NCI-H1436 (cell line): ENCODE measurements at regions not wholly inside any gene's neighbourhood (a gene's known extent, or its start where the extent isn't known, plus 50 kb on each side); places are given as distances from the start of the nearest gene placed in this dataset.

Experiments
- DNase-seq: peaks from one replicate; lab custom pipeline; 2025; lab: John Stamatoyannopoulos, UW

DNA sequence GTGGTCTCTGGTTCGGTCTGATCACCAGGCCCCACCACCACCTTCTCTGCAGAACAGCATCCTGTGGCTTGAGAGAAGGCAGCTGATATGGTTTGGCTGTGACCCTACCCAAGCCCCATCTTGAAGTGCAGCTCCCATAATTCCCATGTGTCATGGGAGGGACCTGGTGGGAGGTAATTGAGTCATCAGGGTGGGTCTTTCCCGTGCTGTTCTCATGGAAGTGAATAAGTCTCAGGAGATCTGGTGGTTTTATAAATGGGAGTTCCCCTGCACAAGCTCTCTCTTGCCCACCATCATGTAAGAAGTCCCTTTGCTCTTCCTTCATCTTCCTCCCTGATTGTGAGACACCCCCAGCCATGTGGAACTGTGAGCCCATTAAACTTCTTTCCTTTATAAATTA is 352.3 kb upstream of the CDH5 start:
- no peak for DNase-seq

DNA sequence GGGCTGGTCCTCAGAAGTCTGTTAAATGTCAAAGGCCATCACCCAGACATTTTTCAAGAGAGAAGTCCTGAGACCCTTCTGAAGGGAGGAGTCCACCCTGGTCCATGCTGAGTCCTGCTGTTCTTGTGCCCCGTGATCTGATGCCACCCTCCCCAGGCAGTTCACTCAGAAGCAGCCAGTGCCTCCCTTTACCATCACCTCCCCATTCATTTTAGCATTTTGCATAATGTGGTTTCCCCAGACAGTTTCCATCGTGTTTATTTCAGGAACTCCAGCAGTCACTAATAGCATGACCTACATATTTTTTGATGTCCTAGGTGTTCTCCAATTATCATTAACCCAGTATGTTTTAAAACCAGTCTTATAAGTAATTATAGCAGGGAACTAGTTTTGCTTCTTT is 353.0 kb upstream of the CDH5 start:
- no peak for DNase-seq

DNA sequence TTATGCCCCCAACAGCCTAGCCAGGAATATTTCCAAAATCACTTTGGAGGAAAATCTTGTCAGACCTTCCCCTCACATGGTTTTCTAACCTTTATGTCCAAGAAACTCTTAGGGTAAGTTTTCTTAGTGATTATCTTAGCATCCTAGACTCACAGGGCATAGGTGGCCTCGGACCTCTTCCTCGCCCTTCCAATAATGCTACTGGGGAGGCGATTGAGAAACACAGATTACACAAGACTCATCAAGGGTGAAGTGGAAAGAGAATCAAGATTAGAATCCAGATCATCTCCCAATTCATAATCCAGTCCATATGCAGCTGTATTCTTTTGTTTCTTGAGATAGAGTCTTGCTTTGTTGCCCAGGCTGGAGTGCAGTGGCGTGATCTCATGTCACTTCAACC is 358.4 kb upstream of the CDH5 start:
- DNase-seq = no peak

DNA sequence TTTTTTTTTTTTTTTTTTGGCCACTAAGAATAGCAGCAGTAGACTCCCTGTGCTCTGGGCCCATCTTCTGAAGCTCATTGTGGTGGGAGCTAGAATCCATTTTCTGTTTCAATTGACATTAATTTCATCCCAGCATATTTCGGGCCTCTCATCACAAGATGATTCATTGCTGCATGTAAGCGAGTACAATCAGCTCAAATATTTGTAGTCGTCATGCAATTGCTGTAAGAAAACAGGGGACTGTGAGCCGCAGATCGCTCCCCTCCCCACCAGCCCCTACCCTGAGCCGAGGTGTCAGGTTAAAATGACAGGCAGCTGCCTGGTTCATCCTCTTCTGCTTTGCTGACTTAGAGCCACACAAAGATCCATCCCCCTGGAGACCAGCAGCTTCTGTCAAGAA is 358.8 kb upstream of the CDH5 start:
- no peak for DNase-seq

DNA sequence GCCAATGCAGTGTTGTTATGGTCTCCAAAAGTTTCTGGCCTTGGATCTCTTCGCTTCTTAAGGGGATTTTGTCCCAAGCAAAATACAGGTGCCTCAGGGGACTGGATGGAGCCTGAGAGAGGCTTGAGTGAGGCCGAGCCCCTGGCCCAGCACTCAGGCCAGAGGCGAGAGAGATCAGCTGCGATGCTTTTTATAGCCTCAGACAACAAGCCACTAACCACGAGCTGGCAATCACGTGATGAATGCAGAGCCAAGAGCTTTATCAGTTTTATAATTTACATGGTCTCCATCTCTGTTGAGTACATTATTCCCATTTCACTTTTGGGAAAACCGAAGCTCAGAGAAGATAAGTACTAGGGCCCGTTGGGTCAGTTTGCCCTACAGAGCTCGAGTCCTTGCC is 360.0 kb upstream of the CDH5 start:
- DNase-seq = no peak

DNA sequence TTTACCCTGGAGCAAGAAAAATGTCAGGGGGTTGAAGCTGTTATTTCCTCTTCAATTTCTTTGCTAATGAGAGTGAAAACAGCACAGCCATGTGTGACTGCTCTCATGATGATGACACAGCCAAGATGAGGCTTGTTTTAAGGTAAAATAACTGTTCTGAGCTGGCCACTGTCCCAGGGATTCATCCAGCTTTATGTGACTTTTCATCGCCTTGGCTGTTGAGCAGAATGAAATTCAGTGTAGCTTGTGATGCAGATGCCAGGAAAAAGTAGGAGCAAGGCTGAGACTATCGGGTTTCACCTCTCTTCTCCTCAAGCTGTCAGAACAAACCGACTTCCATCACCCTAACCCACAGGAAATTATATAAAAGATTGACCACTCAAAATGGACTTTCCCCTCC is 361.8 kb upstream of the CDH5 start:
- no peak for DNase-seq

DNA sequence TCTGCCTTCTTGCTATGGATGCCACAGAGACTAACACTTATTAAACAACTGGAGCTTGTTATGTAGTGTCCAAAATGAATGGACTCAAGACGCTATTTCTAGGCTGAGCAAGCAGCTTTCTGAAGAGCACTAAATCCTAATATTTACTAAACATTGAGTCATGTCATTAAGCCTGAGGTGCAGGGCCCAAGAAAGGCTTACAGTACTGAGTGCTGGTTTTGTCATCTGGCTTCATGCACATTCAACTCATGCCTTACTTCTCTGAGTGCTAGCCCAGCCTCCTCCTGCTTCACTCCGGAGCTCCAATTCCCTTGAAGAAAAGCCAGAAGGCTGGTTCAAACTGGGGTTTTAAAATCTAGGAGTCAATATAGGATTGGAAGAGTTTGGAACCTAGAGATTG is 363.3 kb upstream of the CDH5 start:
- DNase-seq = no peak

DNA sequence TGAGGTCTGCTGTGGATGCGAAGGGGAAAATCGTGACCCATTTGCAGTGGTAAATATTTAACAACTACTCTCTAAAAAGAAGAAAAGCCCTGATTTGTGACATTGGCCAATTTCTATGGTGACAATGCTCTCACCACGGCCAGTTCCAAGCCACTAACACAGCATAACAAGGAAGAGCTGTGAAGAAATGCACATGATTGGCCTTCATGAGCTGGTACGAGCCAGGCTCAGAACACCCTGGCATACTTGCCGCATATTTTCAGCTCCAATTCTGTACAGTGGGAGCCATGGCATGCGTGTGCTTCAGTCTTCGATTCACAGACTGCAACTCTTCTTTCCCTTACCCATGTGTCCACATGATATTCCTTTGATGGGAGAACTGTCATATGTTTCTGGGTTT is 363.9 kb upstream of the CDH5 start:
- no peak for DNase-seq

DNA sequence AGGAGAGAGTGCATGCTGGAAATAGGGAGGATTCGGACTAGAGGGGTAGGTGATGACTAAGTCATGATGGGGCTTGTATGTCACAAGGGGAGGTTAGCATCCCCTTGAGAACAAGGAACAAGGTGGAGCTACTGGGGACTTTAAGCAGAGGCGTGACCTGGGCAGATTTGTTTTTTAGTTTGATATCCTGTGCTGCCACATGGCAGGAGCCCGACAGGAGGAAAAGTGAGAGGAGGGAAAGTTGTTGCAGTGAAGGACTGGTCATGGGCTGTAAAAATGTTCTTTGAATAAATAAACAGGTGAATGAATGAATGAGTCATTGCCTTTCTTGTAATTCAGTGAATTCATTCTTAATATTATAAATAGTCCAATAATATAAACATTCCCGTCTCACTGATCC is 365.1 kb upstream of the CDH5 start:
- no peak for DNase-seq

DNA sequence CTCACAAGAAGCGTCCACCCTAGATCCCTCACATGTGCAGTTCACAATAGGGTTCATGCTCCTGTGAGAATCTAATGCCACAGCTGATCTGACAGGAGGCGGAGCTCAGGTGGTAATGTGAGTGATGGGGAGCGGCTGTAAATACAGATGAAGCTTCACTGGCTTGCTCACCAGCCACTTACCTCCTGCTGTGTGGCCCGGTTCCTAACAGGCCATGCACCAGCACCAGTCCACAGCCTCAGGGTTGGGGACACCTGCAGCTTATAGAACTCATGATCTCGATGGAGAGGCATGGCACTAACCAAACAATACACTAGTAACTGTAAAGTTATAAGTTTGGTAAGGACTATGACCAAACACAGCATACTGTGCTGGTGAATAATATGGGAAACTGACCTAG is 368.0 kb upstream of the CDH5 start:
- no peak for DNase-seq

DNA sequence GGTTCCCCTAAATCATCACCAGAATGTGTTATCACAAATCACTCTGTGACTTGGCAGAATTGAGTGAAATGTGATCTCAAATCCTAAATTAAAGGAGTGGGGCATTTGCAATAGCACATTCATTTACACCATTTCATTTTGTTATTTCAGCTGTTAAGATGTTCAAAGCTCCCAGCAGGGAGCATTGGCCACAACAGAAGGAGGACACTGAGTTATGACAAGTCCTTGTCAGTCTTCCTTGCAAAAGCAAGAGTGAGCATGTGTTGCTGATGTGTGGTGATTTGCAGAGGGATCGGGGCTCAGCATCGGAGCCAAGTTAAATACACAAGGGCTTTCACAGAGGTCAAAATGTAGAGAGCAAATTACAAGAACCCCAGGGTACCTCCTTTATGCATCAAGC is 372.2 kb upstream of the CDH5 start:
- no peak for DNase-seq

DNA sequence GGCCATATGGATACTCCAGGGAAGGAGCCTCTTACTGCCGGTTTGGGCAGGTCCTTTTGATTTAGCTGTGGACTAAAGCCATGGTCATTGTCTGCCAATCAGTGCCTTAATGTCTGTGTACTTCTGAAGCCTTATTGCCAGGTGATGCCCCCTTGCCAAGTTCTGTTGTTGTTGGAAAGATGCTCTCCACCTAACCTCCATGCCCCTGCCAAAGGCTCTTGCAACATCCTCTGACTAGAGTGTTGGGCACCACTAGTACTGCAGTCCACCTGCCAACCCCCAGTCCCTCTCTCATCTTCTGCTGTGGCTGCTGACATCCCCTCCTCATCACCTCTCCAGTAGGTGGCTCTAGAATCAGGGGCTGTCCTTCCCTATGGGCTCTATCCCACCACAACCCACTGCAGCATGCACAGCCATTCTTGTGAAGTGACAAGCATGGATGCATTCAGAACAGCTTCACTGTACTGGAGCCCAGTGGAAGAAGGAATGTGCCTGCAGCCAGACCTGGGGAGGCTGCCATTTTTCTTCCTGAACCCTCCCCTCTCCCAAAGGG is 375.3 kb upstream of the CDH5 start:
- no peak for DNase-seq

DNA sequence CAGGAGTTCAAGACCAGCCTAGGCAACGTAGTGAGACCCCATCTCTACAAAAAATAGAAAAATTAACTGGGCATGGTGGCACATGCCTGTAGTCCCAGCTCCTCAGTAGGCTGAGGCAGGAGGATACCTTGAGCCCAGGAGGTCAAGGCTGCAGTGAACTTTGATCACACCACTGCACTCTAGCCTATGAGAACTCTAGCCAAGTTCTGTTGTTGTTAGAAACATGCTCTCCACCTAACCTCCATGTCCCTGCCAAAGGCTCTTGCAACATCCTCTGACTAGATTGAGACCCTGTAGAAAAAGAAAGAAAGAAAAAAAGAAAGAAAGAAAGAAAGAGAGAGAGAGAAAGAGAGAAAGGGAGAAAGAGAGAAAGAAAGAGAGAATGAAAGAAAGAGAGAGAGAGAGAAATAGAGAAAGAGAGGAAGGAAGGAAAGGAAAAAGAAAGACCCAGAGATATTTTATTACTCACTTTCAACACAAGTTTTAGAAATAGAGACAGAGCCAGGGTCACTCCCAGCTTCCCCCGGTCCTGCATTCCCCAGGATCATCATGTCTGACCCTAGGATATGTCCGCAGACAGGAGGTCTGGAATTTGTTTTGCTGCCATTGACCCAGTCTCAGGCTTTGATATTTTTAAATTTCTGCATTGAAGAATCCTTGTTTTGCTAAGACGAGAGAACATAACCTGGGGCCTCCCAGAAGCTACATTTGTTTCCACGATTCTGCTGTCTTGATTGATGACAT is 376.5 kb upstream of the CDH5 start:
- DNase-seq = no peak

DNA sequence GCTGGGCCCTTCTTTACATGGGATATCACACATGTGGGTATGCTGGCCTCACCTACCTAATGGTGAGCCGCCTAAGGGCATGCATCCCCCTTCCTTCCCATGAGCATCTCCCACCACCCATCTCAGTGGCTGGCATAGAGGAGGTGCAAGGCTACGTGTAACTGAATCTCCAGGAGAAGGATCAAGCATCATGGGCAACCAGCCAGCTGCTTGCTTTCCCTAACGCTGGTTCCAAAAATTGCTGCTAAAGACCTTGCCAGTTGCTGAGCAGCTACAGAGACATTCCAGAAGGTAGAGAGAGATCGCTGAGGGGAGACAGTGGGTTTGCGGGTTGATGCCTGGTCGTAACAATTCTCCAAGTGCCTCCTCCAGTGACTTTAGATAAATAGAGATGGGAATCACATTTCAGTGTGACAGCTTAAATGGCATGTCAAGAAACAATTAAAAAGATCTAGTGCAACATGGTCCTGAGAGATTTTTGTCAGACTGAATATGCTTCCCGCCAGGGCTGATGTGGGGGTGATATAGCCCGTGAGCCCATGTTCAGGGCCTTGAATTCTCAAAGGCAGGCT is 378.4 kb upstream of the CDH5 start:
- DNase-seq = no peak

DNA sequence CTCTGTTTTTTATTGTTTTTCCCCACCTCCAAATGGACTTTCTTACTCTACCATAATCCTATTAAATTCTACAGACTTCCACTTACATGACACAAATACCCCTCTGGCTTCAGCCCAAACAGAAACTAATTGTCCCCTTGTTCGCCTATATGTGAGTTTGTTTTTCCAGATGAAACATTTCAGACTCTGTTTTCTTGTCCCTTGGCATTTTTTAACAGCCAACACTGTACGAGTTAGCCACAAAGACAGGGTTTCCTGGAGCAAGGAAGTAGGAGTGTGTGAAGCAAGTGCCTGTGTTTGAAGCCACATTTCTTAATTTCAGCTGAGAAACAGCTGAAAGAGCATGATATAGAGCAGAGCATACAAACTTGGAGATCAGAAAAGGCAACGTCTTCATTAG is 382.2 kb upstream of the CDH5 start:
- no peak for DNase-seq

DNA sequence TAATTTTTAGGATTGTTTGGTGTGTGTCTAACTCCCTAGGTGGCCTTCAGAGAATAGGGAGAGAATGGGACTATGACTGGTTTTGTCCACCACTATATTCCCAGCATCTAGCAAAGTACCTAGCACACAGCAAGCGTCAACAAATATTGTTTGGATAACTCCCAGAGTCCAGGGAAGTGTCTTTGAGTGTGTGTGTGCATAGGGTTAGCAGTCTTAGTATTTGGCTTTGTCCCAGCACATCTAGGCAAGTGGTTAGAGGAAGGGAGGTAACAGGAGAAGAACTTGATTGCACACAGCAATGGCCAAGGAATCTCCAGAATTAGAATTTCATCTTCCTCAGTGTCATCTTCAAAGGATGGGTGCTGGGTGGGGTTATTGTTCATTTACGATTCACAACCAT is 385.4 kb upstream of the CDH5 start:
- no peak for DNase-seq

DNA sequence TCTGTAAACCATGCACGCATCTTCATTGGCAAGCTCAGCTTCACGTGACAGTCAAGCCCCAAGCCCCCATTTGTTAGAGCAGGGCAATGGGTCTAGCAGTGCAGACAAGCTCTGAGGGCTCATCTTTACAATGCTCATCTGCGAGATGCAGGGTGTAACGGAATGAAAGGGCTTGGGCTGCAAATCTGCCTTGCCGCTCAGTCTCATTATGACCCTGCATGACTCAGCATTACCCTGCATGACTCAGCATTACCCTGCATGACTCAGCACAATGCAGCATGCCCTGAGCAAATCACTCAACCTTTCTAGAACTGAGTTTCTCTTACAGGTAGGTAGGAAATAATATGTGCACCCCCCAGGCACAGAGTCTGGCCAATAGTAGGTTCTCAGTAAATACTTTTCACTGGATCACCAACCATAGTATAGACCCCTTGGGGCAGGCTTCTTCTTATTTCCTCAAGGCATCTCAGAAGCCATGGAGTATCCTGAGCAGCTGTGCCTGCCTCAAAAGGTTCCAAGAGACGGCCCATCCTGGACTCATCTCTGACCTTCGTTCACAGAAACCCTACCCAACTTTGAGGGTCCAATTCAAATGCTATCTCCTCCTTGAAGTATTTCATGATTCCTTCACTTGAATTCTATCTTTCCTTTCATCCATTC is 391.3 kb upstream of the CDH5 start:
- DNase-seq = no peak

DNA sequence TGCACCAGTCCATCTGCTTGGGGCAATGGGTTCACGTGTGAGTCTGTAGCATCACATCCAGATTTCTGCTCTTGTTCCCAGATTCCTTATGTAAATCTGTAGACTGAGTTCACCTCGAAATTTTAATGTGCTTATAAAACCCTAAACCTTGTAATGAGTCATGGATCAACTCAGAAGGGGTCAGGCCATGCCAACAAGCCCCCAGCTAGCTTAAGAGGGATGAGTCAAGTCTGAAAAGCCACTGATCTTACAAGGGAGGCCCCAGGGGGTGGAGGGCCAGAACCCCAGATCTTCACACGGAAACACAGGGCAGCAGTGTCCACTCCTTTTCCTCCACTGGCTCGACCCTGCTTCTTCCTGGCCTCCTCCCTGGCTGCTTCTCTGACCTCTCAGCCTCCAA is 399.1 kb upstream of the CDH5 start:
- DNase-seq = no peak

DNA sequence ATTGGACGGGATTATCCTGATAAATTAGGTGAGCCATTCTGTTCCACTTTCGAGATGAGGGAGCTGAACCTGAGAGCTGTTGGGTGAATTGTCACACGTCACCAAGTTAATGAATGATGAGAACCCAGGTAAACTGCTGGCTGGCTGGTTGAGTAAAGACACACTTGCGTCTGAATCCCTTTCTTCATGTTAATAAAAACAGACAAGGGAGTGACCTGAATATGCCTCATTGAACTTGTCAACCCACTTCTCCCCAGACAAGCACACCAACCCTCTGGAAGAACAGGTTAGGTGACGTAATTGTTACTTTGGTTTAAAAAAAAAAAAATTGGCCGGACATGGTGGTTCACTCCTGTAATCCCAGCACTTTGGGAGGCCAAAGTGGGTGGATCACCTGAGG is 400.9 kb upstream of the CDH5 start:
- no peak for DNase-seq

DNA sequence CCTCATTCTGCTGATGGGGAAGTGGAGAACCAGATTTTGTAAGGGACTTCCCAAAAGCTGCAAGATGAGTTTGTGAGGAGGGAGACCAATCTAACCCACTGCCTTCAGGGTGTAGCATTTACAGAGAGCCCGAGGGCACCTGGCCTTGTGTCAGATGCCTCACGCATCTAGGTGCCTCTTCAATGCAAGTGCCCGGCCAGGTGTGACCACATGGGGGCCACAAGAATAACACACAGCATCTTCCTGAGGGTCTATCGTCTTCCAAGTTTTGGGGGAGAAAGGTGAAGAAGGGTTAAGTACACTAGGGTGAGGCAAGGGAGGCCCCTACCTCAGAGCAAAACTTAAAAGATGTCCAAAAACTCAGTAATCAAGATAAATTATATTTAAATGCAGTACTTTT is 401.7 kb upstream of the CDH5 start:
- no peak for DNase-seq

DNA sequence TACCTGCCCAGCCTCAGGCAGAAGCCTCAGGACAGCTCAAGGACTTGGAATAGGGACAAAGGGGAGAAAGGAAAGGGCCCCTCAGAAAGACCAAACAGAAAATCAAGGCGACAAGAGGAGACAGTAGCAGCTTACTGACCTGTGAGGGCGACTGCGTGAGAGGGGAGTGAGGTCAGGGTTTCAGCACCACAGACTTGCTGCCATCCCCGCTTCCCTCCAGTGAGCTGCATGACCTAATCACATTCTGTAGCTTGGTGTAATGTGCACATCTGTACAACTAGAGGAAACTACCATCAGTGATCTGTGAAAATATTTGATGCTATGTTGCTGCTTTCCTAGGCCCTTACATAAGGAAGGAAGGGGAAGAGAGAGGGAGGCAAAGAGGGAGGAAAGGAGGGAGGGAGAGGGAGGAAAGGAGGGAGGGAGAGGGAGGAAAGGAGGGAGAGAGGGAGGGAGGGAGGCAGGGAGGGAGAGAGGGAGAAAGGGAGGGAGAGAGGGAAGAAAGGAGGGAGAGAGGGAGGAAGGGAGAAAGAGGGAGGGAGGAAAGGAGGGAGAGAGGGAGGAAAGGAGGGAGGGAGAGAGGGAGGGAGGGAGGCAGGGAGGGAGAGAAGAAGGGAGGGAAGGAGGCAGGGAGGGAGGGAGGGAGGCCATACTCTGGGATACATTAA is 404.9 kb upstream of the CDH5 start:
- no peak for DNase-seq

DNA sequence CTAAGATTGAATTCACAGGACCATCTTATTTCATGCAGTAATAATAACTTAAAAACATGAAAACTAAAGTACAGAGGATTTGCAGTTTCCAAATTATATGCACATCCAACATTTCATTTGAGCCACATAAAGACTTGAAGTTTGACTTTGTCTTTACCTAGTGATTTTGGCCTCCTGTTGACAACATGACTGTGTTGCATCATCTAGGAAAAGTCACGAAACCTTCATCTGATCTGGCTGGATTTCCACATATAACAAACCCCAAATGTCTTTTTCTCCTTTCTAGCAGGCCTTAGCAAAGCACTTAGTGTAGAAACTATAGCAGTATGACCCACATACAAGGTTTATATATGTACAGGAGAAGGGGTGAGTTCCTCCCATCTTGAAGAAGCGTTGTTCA is 406.5 kb upstream of the CDH5 start:
- no peak for DNase-seq

DNA sequence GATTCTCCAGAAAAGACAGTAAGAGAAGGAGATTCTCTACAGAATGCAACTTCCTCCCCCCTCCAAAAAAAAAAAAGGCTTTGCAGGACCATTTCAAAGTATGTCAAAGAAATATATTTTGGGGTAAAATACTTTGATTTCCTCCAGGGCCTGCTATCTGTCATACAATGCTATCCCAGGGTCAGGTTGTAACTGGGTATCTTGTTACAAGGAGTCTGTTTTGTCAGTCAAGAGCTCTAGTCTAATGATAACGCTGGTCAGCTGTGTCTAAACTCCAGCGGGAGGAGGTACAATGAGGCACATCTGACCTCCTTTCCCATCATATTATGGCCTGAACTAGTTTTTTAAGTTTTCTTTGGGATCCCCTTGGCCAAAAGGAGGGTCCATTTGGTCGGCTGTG is 408.4 kb upstream of the CDH5 start:
- DNase-seq = no peak
